Heart left ventricle (tissue), 16 donors: ENCODE measurements at regions not wholly inside any gene's neighbourhood (a gene's known extent, or its start where the extent isn't known, plus 50 kb on each side); places are given as distances from the start of the nearest gene placed in this dataset.

Source experiments
- ATAC-seq, 4 donors: fragments of 200-7000 bp; cut with Tn5 transposase; one replicate each; pipeline ENCODE4 v1.9.1; 2020 to 2022; ENCODE audit warnings: moderate library complexity in 4 of 4, mild to moderate bottlenecking in 3 of 4, moderate number of reproducible peaks in 1 of 4
- DNase-seq, 5 donors: peaks; one replicate each; pipeline ENCODE4 v3.0.0-alpha.2; 2020
- H3K27ac ChIP-seq, 12 donors: fragments of 200-600 bp; sonication (generic) in 4 of 12; one replicate each; pipeline versions ENCODE4 v1.5.0 to v1.8.0; 2016 to 2022; ENCODE audit warnings: mild to moderate bottlenecking in 2 of 12
- H3K27me3 ChIP-seq, 9 donors: fragments of 200-600 bp; sonication (generic) in 2 of 9; one replicate each; pipeline versions ENCODE4 v1.5.1 to v1.8.0; 2016 to 2022; ENCODE audit warnings: mild to moderate bottlenecking in 3 of 9
- H3K36me3 ChIP-seq, 9 donors: fragments of 200-600 bp; sonication (generic) in 2 of 9; one replicate each; pipeline versions ENCODE4 v1.5.0 to v1.8.0; 2018 to 2022; ENCODE audit warnings: mild to moderate bottlenecking in 2 of 9
- H3K4me1 ChIP-seq, 12 donors: fragments of 200-600 bp; sonication (generic) in 4 of 12; one replicate each; pipeline versions ENCODE4 v1.5.0 to v1.8.0; 2016 to 2022; ENCODE audit warnings: mild to moderate bottlenecking in 3 of 12
- H3K4me3 ChIP-seq, 12 donors: fragments of 200-600 bp; sonication (generic) in 4 of 12; one replicate each; pipeline versions ENCODE4 v1.5.0 to v1.8.0; 2017 to 2022; ENCODE audit warnings: mild to moderate bottlenecking in 9 of 12, moderate library complexity in 4 of 12
- H3K9me3 ChIP-seq, 12 donors: fragments of 200-600 bp; sonication (generic) in 4 of 12; one replicate each; pipeline versions ENCODE4 v1.5.0 to v1.8.0; 2016 to 2022; ENCODE audit warnings: mild to moderate bottlenecking in 1 of 12
- CTCF ChIP-seq, 12 donors: fragments of 200-600 bp; sonication (generic) in 4 of 12; IDR thresholded peaks; one replicate each; pipeline versions ENCODE4 v1.5.0 to v1.8.0; 2018 to 2022; ENCODE audit warnings: antibody characterized with exemption in 12 of 12, mild to moderate bottlenecking in 5 of 12
- POLR2A ChIP-seq, 2 donors: fragments of 450-650 bp; IDR thresholded peaks; one replicate each; pipeline ENCODE4 v1.6.1; 2017; ENCODE audit warnings: antibody characterized with exemption in 2 of 2, mild to moderate bottlenecking in 2 of 2, moderate library complexity in 2 of 2
- WGBS, 4 donors: extraction: QIAGEN DNeasy Blood & Tissue Kit in 2 of 4; methylation state at CpG; one replicate each; pipeline versions ENCODE4 v1.1.5 to v1.1.7; 2013 to 2018; 5-methylcytosine and 5-hydroxymethylcytosine counted together
- intact Hi-C, 10 donors: fragments of 100-400 bp; cut with DNase I; formaldehyde crosslinking; loops; one replicate each; pipeline versions ENCODE4 v1.11.1 to v1.14.2; 2022
- donor health status: ischemic (EF 13 %, LVEDD 7.1; RV severe dilation, severe dysfunction).
- donor health status: healthy with polysubstance abuse.
- donor health status: DM: no; HTN: yes; CAD: no.
- donor health status: DM: no; HTN: no; CAD: no.
- donor health status: ischemic (EF 25% LVEDD 6.9; RV normal size, moderate dysfunction).
- donor health status: ischemic (EF 25% LVEDD 5.7; RV mildly dilated, moderate dysfunction).
- donor health status: healthy.
- donor health status: DM: yes; HTN: yes; CAD: no.
- donor health status: ischemic (EF 35%, LVEDD 5.7; RV mildly dilated, moderate dysfunction).
- donor health status: nonischemic (EF 11% LVEDD 7.7; RV severe dilation, severe dysfunction).
- donor health status: DM: yes; HTN: yes; CAD: no.
- donor health status: PGD.
- donor health status: ischemic (EF 29% LVEDD 5.4; RV normal size, mild dysfunction).
- donor health status: nonischemic (EF 23%, LVEDD 6.1; RV moderate dilation, normal function).

GRCh38 chr5:174282391-174282790, 236.9 kb downstream of the NSG2 start:
- ATAC-seq = no peak
- Histone ChIP-seq H3K27me3 (peaks cover 0 to 24% (median 0%) of the 10 kb centered on the region in 9 donors), H3K9me3 (no peaks in the 10 kb centered on the region), H3K36me3 (no peaks in the 10 kb centered on the region), H3K27ac (no peak overlapping the region), H3K4me1 (no peaks in the 10 kb centered on the region), H3K4me3 (no peak overlapping the region)
- no peak for DNase-seq
- intact Hi-C loops = no loop called here
- TF ChIP-seq CTCF (IDR thresholded peaks at IDR 0.05) = no peak
- no peak for TF ChIP-seq POLR2A (IDR thresholded peaks at IDR 0.05)
- WGBS, 4 donors = 61 to 74% (median 67%) methylated on average over 5 of the region's 5 CpGs

- ATAC-seq (no peak), DNase-seq (no peak)
- intact Hi-C loops = no loop called here
- Histone ChIP-seq H3K27me3 (peaks cover 0 to 24% (median 0%) of the 10 kb centered on the region in 9 donors), H3K36me3 (no peaks in the 10 kb centered on the region), H3K9me3 (no peaks in the 10 kb centered on the region), H3K27ac (no peak overlapping the region), H3K4me3 (no peak overlapping the region), H3K4me1 (no peaks in the 10 kb centered on the region)
- WGBS, 4 donors = 83 to 88% (median 86%) methylated on average over 9 of the region's 9 CpGs
- TF ChIP-seq POLR2A (IDR thresholded peaks at IDR 0.05) = no peak
- no peak for TF ChIP-seq CTCF (IDR thresholded peaks at IDR 0.05)
These were observed 237.9 kb downstream of the NSG2 start for GRCh38 chr5:174283211-174284005.

GRCh38 chr5:174284873-174285272, 239.4 kb downstream of the NSG2 start:
- Histone ChIP-seq H3K4me3 (no peak overlapping the region), H3K27me3 (peaks cover 0 to 24% (median 0%) of the 10 kb centered on the region in 9 donors), H3K27ac (no peak overlapping the region), H3K4me1 (no peaks in the 10 kb centered on the region), H3K36me3 (no peaks in the 10 kb centered on the region), H3K9me3 (peaks cover 0 to 5% (median 0%) of the 10 kb centered on the region in 12 donors)
- 56 to 67% (median 62%) methylated on average over 5 of the region's 5 CpGs for WGBS, 4 donors
- intact Hi-C loops = no loop called here
- no peak for ATAC-seq
- no peak for TF ChIP-seq POLR2A (IDR thresholded peaks at IDR 0.05)
- TF ChIP-seq CTCF (IDR thresholded peaks at IDR 0.05) = no peak
- no peak for DNase-seq

- ATAC-seq = no peak
- intact Hi-C loops = no loop called here
- H3K36me3 ChIP-seq = no peaks in the 10 kb centered on the region
- DNase-seq = no peak
- WGBS, 4 donors = 82 to 88% (median 84%) methylated on average over 4 of the region's 4 CpGs
- H3K4me3 ChIP-seq = no peak overlapping the region
- H3K9me3 ChIP-seq = peaks cover 0 to 12% (median 3%) of the 10 kb centered on the region in 12 donors
- H3K27me3 ChIP-seq = peaks cover 0 to 18% (median 0%) of the 10 kb centered on the region in 9 donors
- no peak overlapping the region for H3K27ac ChIP-seq
- H3K4me1 ChIP-seq = no peaks in the 10 kb centered on the region
- TF ChIP-seq CTCF (IDR thresholded peaks at IDR 0.05) = no peak
- no peak for TF ChIP-seq POLR2A (IDR thresholded peaks at IDR 0.05)
These were observed 242.3 kb downstream of the NSG2 start for GRCh38 chr5:174287761-174288160.
